ENCODE measurements at regions not wholly inside any gene's neighbourhood (a gene's known extent, or its start where the extent isn't known, plus 50 kb on each side); places are given as distances from the start of the nearest gene placed in this dataset.
"Not testable (repeated sequence)": the region's sequence is repeated elsewhere in the genome, so short reads cannot be mapped to it uniquely, and the experiment has no call there.

DNA sequence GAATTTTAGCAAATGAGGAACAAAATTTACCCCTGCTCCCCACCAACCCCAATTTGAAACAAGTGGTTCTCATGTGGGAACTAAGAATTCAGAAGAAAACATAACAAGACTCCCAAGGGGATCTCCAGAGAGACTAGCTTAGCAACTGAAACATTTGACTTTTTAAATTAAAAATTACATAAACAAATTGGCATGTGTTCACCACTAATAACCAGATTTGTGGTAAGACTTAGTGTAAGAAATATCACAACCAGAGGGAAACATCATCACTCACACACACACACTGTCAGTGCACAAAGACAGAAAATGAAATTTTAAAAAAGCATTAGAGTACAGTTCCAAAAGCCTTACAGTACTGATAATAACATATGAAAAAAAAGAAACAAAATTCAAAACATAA is 348.8 kb downstream of the CGGBP1 start:
- DNase-seq: no peak

DNA sequence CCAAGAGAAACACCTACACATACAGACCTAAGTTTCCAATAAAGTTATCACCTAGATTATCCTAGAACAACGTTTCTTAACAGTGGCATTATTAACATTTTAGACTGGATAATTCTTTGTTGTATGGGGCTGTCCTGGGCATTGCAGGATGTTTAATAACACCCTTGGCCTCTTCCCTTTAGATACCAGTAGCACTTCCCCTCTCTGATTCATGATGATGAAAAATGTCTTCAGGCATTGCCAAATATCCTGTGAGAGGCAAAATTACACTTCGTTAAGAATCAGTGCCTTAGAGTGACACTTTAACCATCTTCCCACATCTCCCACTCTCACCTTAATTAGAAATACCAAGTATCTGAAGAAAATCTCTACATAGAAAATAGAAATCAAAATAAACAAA is 352.6 kb downstream of the CGGBP1 start:
- peak; percentile 52 to 85 (median 71) for DNase-seq

DNA sequence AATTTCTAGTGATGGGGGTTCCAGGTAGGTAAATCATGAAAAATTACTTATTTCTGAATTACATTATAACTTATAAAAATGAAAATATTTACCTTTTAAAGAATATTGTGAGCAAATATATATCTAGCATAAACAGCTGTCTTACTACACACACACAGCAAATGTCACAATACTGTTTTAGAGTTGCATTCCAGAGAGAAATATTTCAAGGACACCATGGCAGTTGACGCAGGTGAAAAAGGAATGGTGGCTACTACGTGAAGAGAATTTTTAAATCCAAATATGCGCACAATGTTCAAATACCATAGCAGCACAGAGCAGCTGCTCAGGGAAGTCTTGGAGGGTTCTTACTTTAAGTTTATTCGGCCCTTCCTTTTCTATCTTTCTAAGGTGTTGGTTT is 356.2 kb downstream of the CGGBP1 start:
- no peak for DNase-seq

DNA sequence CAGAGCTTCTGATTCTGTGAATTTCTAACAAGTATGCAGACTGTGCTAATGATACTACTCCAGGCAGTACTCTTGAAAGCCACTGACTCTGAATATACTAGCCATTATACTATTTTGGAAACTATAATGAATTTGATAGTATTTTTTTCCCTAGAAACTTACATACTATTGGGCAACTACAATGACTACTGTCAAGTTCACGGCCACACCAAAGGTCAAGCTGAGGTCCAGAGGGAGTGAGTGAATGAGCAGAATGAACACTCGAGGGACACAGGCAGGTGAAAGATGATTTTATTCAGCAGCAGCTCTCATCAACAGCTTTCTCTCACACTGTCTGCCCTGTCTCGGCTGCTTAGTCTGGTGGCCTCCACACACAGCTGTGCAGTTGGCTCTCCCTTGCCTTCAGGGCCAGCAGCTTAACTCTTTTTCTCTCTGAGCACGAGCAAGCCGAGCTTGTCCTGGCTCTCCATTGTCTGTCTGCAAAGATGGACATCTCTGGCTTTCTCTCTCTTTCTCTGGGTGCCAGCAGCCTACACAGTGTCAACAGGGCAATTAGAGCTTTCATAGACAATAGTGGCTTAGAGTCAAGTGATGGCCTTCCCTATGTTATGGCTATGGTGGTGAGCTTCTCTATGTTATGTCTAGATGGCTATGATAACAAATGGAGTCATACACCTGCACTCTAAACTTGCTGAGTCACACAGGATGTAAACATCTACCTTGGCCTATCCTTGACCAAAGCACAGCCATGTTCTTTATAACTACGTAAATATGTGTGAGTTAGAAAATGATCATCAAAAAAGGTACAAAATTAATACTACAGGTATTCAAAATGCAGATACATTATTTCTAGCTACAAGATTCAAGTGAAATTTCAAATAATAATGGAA is 362.4 kb downstream of the CGGBP1 start:
- no peak for DNase-seq

DNA sequence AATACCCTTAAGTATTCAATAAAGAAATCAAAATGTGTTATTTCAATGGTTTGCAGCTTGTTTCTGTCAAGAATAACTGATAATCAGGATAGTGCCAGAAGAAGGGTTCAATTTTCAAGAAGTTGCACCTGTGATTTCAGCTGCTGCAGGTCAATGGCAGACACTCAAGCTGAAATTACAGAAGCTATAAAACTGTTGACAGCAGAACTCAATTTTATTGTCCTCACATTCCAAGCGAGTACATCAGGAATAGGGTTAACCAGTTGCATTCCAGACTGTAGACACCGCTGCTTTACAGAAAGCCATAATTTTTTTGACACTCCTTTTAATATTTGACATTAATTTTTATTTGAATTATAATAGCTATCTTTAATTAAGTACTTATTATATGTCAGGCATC is 364.1 kb downstream of the CGGBP1 start:
- DNase-seq: no peak

DNA sequence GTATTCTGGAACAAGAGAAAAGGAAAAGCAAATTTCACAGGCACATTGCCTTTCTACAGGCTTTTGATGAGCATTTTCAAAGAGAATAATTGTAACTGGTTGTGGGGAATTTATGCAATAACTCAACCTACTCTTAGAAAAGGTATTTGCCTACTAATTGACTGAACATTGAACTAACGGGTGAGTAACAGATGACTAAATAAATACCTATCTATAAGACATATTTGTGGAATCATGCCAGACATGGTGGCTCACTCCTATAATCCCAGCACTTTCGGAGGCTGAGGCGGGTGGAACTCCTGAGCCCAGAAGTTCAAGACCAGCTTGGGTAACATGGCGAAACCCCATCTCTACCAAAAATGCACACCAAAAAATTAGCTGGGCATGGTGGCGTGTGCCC is 367.7 kb downstream of the CGGBP1 start:
- DNase-seq: no peak

DNA sequence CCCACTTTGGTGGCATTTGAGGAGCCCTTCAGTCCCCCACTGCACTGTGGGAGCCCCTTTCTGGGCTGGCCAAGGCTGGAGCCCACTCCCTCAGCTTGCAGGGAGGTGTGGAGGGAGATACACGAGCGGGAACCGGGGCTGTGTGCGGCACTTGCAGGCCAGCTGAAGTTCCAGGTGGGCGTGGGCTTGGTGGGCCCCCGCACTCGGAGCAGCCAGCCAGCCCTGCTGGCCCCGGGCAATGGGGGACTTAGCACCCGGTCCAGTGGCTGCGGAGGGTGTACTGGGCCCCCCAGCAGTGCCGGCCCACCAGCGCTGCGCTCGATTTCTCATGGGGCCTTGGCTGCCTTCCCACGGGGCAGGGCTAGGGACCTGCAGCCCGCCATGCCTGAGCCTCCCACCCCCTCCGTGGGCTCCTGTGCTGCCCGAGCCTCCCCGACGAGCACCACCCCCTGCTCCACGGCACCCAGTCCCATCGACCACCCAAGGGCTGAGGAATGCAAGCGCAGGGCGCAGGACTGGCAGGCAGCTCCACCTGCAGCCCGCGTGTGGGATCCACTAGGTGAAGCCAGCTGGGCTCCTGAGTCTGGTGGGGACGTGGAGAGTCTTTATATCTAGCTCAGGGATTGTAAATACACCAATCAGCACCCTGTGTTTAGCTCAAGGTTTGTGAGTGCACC is 379.7 kb downstream of the CGGBP1 start:
- DNase-seq: not testable (repeated sequence)

DNA sequence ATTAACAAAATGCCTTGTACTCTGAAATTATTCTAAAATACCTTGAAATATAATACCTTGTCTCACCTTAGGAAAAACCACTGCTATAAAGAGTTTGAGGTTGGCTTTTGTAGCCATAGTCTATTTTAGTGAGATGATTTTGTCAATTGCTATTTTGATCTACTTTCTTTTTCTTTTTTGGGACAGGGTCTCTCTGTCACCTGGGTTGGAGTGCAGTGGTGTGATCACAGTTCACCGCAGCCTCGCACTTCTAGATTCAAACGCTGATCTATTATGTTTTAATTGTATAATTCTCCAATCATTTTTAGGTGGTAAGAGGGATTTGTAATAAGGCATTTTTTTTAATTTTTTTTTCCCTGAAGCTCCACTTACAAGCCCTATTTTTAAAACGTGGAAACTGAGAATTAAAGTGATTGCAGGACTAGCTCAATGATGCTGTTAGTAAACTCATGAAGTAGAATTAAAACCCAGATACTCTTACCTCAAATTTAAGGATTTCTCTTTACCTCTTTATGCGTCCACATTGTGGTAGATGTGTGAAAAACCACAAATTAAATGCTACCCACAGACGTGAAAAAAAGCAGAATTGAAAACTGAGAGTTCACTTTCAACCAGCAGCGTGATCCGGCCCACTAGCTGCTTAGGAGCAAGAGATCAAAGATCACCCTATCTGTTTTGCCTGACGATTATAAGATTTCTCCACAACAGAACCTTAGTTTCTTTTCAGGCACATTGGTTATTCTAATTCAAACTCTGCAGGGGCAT is 384.2 kb downstream of the CGGBP1 start:
- peak in 2 of 4 experiments; percentile 15 to 35 for DNase-seq

DNA sequence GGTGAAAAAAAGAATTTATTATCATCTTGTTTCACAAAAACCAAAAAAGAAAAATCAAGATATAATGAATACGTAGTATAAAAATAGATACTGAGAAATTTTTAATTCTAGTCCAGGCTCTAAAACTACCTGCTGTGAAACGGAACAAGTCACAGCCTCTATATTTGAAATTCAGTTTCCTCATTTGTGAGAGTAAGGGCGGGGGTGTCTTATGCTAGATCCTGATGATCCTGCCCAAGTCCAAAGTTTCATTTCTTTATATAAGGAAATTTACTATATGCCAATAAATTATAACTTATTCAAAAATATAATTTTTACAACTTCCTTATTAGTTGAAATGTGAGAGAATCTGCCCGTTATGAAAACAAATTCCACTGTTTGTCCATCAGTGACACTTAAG is 385.7 kb downstream of the CGGBP1 start:
- DNase-seq: no peak

DNA sequence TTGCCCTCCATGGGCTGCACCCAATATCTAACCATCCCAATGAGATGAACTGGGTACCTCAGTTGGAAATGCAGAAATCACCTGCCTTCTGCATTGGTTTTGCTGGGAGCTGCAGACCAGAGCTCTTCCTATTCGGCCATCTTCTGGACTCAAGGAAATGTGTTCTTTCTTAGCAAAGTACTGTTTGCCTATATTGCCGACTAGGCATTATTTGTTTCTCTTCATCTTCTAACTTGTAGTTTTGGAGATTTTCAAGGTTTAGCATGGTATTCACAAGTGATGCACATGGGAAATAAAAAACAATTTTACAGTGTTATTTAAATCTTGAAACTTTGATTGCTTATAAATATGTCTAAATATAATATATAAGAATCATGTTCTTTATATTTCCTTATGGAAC is 377.8 kb upstream of the POU1F1 start:
- no peak for DNase-seq

DNA sequence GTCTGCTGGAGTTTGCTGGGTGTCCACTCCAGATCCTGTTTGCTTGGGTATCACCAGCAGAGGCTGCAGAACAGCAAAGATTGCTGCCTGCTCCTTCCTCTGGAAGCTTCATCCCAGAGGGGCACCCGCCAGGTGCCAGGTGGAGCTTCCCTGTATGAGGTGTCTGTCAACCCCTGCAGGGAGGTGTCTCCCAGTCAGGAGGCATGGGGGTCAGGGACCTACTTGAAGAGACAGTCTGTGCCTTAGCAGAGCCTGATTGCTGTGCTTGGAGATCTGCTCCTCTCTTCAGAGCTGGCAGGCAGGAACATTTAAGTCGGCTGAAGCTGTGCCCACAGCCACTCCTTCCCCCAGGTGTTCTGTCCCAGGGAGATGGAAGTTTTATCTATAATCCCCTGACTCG is 376.8 kb upstream of the POU1F1 start:
- DNase-seq: not testable (repeated sequence)

DNA sequence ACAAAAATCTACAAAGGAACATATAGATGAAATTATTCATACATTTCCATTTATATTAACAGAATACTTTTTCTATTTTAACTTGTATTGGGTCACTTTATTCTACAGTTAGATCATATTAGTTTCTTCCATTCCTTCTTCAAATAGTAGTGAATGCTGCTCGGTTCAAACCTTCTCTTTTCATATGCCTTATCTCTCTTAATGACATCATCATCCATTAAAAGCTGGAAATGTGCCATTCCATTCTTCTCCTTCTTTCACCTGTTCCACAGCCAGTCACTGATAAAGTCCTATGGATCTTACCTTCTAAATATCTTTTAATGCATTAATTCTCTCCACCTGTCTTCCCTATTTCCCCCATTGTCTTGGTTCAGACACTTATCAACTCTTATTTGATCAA is 358.0 kb upstream of the POU1F1 start:
- DNase-seq: no peak

DNA sequence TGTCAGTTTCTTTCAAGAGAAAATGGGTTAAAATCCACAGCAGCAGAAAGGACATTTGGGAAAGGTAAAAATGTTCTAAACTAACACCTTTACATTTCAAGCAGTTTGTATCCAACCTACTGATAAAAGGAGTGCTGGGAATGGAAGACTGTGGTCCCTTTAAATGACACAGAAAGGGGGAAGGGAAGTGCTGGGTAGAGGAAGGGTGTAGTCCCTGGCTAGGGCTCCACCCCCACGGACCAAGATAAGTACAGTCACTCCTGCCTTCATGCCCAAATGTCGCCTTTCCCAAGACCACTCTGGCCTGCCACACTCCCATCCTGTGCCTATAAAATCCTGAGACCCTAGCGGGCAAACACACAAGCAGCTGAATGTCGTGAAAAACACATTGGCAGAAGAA is 350.9 kb upstream of the POU1F1 start:
- DNase-seq: no peak

DNA sequence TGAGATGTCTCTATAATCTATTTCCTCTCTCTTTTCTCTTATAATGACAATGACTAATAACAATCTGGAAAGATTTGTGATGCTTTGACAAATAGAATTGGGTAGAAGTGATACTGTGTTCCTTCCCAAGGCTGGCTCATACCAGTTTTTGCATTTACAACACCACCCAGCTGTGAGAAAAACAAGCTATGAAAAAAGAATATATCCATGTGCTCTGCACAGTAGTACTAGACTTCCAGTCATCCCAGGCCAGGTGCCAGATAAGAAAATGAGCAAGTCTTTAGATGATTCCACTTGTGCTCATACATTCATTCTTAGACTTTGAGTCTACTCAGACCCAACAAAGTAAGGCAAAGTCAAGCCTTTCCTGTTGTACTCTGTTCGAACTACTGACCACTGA is 350.2 kb upstream of the POU1F1 start:
- no peak for DNase-seq

DNA sequence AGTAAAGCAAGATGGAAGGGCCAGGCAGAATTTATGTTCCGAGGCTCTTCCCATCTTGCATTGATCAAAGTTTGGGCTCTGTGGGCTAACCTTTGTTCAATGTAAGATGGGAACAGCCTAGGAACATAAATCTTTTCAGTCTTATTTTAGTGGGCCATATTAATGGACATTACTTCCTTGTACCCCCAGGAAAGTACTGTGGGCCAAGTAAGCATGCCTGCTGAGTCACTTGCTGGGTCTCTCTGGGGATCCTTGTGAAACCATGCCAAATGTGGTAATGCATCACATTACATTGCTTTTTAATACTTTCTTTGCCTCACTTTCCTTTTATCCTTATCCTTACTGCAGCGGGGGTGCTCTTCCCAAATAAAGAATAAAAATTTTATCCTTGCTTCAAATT is 349.5 kb upstream of the POU1F1 start:
- no peak for DNase-seq

DNA sequence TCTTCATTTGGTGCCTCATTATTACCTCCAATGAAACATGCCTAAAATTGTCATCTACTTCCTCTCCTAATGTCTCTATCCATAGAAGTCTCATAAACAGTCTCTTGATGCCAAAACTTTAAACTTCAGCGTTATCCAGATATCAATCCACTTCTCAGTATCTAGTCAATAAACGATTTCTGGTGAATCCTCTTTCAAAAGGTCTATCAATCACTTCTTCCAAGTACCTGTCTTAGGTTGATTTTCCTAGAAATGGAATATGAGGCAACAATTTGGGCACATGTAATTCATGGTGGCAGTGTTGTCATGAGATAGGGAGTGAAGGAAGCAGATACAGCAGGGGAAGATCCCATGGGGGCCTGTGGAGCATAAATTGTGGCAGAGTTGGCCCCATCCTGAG is 348.5 kb upstream of the POU1F1 start:
- DNase-seq: no peak

DNA sequence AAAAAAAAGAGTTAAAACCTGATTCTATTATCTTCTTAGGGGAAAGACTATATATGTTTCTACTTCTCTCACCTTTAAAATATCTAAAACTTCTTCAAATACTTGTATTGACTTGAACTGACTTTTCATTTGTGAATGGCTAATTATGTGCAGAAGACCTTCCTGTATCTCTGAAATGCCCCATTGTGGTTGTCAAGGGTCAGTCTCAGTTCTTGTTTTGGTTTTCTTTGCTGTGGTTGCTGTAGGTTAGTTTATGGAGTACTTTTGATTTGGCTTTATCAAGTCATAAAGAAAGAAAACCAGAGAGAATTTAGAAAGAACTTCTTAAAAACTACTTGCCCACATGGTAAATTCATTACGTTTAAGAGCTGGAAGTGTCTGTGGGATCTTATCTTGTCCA is 345.3 kb upstream of the POU1F1 start:
- no peak for DNase-seq

DNA sequence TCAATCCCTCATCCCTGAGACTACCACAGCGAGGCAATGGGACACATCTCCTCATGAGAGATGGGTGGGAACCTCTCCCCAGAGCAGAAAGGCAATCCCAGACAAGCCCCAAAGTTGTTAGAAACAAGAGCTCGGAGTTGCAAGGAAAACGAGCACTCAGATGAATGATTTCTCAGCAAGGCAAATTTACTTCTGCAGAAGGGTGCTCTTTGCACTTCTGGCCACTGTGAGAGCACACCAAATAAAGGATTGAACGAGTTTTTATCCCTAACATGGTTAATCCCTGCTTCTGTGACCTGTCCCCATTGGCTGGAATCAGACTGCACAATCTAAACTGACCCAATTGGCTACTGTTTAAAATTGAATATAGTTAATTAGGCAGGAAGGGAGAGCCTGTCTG is 339.1 kb upstream of the POU1F1 start:
- DNase-seq: no peak

DNA sequence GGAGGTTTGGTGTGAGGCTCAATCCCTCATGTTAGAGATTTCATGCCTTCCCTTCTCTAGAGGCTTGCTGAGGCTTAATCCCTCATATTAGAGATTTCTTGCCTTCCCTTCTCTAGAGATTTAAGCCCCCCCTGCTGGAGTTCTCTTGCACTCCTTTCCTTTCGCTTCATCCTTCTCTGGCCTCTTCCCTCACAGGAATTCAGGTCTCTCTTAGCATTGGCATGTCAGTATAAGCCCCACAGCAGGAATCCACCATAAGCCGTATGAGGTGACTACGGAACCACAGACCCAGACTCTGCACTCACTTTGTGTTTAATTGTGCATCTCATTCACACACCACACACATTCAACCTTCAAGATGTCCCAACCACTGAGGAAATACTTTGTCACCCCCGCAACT is 338.6 kb upstream of the POU1F1 start:
- DNase-seq: no peak

DNA sequence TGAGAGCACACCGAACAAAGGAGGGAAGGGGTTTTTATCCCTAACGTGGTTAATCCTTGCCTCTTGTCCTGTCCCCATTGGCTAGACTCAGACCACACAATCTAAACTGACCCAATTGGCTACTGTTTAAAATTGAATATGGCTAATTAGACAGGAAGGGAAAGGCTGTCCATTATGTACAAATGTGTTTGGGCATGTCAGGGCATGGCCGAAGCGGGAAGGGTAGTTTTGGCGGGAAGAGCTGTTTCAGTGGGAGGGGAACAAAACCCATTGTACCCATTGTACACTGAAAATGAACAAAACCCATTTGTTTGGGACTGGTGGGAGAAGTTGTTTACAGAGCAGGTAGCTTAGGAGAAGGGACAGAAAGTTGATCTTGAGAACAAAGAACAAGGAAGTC is 330.9 kb upstream of the POU1F1 start:
- no peak for DNase-seq

DNA sequence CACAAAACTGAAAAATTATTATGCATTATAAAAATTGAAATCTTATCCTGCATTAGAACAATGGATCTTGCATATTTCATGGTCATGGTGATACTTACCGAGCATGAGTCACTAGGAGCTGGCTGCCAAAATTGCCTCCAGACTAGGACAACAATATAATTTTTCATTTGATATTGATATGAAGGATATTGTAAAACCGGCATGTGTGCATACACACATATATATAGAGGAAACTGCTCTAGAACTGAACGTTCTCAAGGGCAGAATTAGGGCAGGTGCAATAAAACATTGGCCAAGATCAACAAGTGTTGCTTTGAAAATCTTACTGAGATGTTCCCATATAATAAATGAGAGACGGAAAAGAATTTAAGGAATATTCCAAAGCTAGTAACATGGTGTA is 319.4 kb upstream of the POU1F1 start:
- DNase-seq: no peak

DNA sequence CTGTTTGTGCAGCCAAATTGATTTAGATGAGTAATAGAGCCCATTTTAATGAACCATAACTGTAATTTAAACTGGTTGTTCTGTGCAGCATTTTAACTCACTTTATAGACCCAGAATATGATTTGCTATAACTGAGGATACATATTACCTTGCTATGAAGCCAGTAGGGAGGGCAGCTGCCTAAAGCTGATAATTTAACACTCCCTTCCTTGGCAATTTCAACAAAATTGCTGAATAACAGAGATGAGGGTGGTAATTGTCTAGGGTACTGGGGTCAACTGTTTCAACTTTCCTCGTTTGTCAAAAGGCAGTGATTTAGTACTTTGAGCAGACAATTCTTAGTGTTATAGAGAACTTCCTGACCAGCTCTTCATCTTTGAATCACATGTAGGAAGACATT is 304.9 kb upstream of the POU1F1 start:
- no peak for DNase-seq

DNA sequence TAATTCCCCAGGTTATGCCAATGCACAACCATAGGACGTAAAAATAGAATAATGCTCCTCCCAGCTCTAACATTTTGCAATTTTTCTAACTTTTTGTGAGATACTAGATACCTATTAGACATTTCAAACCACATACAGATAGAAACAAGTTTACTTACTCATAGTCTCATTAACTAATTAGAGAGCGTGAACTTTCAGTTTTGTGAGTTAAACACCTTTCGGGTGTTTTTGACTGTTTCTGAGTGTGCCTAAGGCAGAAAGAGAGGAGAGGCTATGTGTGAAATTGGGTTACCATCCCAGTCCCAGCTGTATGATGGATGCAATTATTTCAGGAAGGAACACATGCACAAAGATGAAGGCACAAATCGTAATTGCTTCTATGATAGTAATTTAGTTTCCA is 300.4 kb upstream of the POU1F1 start:
- DNase-seq: no peak

DNA sequence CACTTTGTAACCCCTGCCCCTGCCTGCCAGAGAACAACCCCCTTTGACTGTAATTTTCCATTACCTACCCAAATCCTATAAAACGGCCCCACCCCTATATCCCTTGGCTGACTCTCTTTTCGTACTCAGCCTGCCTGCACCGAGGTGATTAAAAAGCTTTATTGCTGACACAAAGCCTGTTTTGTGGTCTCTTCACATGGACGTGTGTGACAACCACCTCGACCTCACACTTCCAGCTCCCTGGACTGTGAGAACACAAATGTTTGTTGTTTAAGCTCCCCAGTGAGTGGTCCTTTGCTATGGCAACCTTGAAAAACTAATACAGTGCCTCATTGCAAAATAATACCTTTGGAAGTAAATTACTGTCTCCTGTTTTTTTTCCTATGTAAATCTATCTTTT is 299.2 kb upstream of the POU1F1 start:
- DNase-seq: no peak

All from suppressor macrophage (primary cell).